Adipocyte (in vitro differentiated cells): ENCODE measurements at regions not wholly inside any gene's neighbourhood (a gene's known extent, or its start where the extent isn't known, plus 50 kb on each side); places are given as distances from the start of the nearest gene placed in this dataset.

Experiments
- DNase-seq: peaks from one replicate; pipeline ENCODE4 v3.0.0-alpha.2; 2015; ENCODE audit warnings: low read depth
- H3K27me3 ChIP-seq: replicated peaks from 2 replicates; pipeline ENCODE4 v1.7.0; 2013; ENCODE audit warnings: mild to moderate bottlenecking, low read length, moderate library complexity; ENCODE audit not compliant: control insufficient read depth, insufficient read depth
- H3K36me3 ChIP-seq: 2 replicates; pipeline ENCODE4 v1.7.0; 2013; ENCODE audit warnings: low read length, mild to moderate bottlenecking, moderate library complexity; ENCODE audit not compliant: control insufficient read depth, insufficient read depth, severe bottlenecking
- H3K4me1 ChIP-seq: 2 replicates; pipeline ENCODE4 v1.7.0; 2013; ENCODE audit warnings: mild to moderate bottlenecking, low read length, moderate library complexity; ENCODE audit not compliant: control insufficient read depth, insufficient read depth
- H3K4me3 ChIP-seq: 2 replicates; pipeline ENCODE4 v1.7.0; 2013; ENCODE audit warnings: mild to moderate bottlenecking, low read length, moderate library complexity
- H3K9ac ChIP-seq: 2 replicates; pipeline ENCODE4 v1.7.0; 2013; ENCODE audit warnings: mild to moderate bottlenecking, low read length, moderate library complexity
- H3K9me3 ChIP-seq: 2 replicates; pipeline ENCODE4 v1.7.0; 2013; ENCODE audit warnings: mild to moderate bottlenecking, low read length, moderate library complexity; ENCODE audit not compliant: control insufficient read depth

DNA sequence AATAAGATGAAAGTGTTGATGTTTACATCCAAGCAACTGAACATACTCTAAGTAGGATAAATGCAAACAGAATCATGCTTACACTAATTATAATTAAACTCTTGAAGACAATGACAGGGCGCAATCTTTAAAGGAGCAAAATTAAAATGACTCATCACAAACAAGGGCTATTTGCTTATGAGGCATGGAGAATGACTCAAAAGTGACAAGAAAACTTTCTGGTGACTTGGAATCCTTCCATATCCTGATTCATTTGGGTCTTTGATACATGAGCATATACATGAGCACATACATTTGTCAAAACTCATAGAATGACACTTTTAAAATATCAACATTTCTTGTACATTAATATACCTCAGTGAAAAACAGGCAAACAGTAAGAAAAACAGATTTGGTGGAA is 1632.3 kb downstream of the KCNT2 start:
- H3K9me3 ChIP-seq, result no peaks in the 10 kb centered on the region
- no peak overlapping the region for H3K9ac ChIP-seq
- DNase-seq, result peak; percentile 29
- H3K4me3 ChIP-seq, result no peak overlapping the region
- no peaks in the 10 kb centered on the region for H3K4me1 ChIP-seq
- no peaks in the 10 kb centered on the region for H3K27me3 ChIP-seq
- no peaks in the 10 kb centered on the region for H3K36me3 ChIP-seq

DNA sequence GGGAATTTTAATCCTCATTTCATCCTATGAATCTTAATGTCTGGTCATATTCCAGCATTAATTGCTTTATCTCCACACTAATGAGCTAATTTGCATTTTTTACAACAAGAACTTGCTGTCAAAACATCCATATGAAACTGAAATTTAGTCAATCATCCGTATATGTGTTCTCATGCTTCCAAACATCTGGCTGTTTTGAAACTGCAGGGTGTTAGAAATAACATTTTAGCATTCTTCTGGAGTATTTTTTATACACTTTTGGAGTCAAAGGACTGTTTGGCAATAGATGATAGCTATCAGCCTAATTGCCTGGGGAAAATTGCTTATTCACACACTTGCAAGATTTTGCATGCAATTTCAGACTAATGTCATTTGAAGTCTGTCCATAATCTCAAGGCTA is 1639.3 kb downstream of the KCNT2 start:
- H3K36me3 ChIP-seq, result no peaks in the 10 kb centered on the region
- no peak overlapping the region for H3K9ac ChIP-seq
- no peaks in the 10 kb centered on the region for H3K27me3 ChIP-seq
- H3K9me3 ChIP-seq, result no peaks in the 10 kb centered on the region
- H3K4me1 ChIP-seq, result no peaks in the 10 kb centered on the region
- DNase-seq, result no peak
- no peak overlapping the region for H3K4me3 ChIP-seq

DNA sequence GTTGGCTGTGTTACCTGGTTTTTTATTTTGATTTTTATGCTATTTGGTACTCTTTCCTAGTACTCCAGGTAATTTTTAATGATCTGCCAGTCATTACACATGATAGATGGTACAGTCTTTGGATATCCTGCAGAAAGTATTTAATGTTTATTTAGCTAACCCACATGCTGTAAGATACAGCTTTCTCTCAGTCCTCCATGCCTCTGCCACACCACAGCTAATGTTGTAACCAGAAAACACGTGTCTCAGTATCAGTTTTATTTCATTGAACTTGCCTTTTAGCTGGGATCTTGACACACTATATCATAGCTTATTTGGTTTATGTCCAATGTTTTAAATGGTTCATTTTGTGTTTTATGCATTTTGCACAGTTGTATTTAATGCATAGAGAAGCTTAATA is 1648.4 kb downstream of the KCNT2 start:
- Histone ChIP-seq H3K9ac (no peak overlapping the region), H3K27me3 (no peaks in the 10 kb centered on the region), H3K36me3 (no peaks in the 10 kb centered on the region), H3K9me3 (no peaks in the 10 kb centered on the region), H3K4me1 (no peaks in the 10 kb centered on the region), H3K4me3 (no peak overlapping the region)
- DNase-seq, result peak; percentile 9

DNA sequence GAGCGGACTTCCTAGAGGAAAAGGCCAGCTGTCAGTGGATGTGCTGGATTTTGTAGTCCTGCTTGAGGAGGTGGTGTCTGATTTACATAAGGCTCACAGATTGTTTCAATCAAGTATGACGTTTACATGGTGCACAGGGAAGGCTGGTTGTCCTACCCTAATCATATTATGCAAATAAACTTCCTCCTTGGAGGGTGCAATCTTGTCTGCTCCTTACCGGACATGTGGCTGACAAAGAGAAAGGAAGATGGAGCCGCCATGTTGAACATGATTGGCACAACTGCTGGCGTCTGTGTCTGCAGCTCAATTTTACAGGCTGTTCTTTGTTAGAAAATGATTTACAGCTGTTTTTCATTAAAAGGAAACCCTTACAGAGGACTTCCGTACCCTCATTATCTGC is 1656.1 kb downstream of the KCNT2 start:
- Histone ChIP-seq H3K9me3 (no peaks in the 10 kb centered on the region), H3K4me3 (no peak overlapping the region), H3K4me1 (no peaks in the 10 kb centered on the region), H3K9ac (no peak overlapping the region), H3K27me3 (no peaks in the 10 kb centered on the region), H3K36me3 (no peaks in the 10 kb centered on the region)
- peak; percentile 41 for DNase-seq

DNA sequence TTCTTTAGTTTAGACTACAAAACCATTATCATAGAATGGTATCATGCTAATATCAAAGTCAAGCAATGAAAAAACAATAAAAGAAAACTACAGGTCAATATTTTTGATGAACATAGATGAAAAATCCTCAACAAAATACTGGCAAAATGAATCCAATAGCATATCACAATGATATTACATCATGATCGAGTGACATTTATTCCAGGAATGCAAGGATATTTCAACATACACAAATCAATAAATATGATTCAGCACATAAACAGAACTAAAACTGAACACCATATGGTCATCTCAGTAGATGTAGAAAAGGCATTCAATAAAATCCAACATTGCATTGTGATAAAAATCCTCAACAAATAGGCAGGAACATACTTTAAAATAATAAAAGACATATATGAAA is 1657.7 kb downstream of the KCNT2 start:
- Histone ChIP-seq H3K9ac (no peak overlapping the region), H3K36me3 (no peaks in the 10 kb centered on the region), H3K4me1 (no peaks in the 10 kb centered on the region), H3K27me3 (no peaks in the 10 kb centered on the region), H3K4me3 (no peak overlapping the region), H3K9me3 (no peaks in the 10 kb centered on the region)
- DNase-seq, result no peak

DNA sequence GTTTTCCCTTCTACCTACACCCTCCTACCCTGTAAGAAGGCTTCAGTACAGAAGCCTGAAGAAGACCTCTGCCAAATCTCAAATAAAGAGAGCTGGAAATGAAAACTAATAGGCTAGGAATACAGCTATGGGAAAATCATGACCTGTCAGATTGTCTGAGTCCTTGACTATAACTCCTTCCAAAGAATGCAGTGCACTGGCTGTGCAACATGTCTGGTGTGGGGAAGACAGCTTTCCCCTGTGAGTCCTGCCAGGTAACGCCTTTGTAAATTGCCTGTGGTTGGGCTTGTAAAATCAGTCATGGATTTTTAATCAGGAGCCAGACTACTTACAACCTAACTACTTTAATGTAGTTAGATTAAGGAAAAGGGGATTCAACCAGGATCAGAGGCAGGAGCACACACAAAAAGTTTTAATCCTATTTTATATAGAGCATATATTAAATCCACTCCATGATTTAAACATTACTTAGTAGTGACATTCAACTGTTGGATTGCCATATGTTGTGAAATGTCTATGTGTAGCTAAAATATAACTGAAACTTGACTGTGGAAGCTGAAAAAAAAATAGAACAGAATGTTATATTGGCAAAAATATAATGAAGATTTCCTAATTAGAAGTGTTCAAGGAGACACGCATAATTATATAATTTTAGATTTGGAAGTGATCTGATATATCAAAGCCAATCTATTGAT is 1667.8 kb downstream of the KCNT2 start:
- H3K4me3 ChIP-seq, result no peak overlapping the region
- H3K9ac ChIP-seq, result no peak overlapping the region
- H3K27me3 ChIP-seq, result no peaks in the 10 kb centered on the region
- no peaks in the 10 kb centered on the region for H3K9me3 ChIP-seq
- DNase-seq, result no peak
- H3K36me3 ChIP-seq, result no peaks in the 10 kb centered on the region
- no peaks in the 10 kb centered on the region for H3K4me1 ChIP-seq

DNA sequence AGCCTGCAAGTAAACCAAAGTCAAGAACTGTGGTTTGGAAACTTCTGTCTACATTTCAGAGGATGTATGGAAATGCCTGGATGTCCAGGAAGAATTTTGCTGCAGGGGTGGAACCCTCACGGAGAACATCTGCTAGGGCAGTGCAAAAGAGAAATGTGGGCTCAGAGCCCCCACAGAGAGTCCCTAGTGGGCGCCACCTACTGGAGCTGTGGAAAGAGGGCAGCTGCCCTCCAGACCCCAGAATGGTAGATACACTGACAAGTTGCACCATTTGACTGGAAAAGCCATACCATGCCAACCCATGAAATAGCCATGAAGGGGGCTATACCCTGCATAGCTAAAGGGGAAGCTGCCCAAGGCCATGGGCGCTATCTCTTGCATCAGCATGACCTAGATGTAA is 1672.4 kb downstream of the KCNT2 start:
- Histone ChIP-seq H3K4me1 (no peaks in the 10 kb centered on the region), H3K4me3 (no peak overlapping the region), H3K9ac (no peak overlapping the region), H3K9me3 (no peaks in the 10 kb centered on the region), H3K27me3 (no peaks in the 10 kb centered on the region), H3K36me3 (no peaks in the 10 kb centered on the region)
- DNase-seq, result no peak

DNA sequence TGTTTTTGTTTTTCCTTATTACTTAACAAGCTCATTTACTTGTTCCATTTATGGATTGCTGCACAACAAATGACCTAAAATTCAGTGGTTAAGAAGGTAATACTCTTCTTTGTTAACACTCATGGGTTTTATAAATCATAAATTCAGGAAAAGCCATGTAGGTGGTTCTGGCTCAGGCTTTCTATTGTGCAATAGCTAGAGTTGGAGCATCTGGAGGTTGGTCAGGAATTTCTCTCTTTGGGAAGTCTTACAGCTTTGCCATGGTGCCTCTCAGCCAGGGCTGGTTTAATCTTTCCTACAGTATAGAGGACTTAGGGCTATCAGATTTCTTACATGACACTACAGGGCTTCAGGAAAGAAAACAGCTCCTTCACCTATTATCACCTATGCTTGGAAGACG is 1677.1 kb downstream of the KCNT2 start:
- Histone ChIP-seq H3K4me1 (no peaks in the 10 kb centered on the region), H3K9me3 (no peaks in the 10 kb centered on the region), H3K4me3 (no peak overlapping the region), H3K27me3 (no peaks in the 10 kb centered on the region), H3K9ac (no peak overlapping the region), H3K36me3 (no peaks in the 10 kb centered on the region)
- DNase-seq, result peak; percentile 51

DNA sequence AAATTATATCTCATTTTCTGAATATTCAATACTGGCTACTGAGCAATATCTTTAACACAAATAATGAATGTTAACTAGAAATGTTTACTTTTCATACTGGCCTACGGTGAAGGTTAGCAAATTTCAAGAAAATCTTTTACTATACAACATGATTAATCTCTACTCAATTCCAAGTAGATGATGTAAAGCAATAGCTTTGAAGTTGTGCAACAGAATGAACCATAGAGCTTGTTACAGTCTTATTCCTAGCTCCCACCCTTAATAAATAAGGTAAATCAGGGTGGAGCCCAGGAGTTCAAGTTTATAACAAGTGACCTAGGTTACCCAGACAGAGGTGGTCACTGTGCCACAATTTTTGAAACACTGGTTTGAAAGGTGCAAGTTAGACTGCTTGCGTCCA is 1678.1 kb downstream of the KCNT2 start:
- Histone ChIP-seq H3K4me1 (no peaks in the 10 kb centered on the region), H3K4me3 (no peak overlapping the region), H3K36me3 (no peaks in the 10 kb centered on the region), H3K27me3 (no peaks in the 10 kb centered on the region), H3K9me3 (no peaks in the 10 kb centered on the region), H3K9ac (no peak overlapping the region)
- DNase-seq, result peak; percentile 53

DNA sequence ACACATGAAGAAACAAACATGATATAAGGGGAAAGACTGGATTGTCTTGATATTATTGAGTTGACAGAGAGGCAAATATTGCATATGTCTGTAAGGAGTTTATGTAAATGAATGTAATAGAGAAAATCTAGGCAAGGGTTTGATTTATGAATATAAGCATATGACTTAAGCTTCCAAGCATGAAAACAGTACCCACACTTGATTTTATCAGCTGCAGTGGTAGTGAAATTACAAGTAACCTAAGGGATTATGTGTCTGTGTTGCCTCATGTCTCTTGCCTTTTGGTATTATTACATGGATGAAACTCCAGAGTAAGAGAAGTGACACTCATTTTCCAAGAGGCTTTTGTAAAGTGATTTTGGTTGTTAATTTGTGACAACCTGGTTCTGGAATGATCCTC is 1678.9 kb downstream of the KCNT2 start:
- no peaks in the 10 kb centered on the region for H3K27me3 ChIP-seq
- H3K9ac ChIP-seq, result no peak overlapping the region
- DNase-seq, result peak; percentile 74
- H3K4me1 ChIP-seq, result no peaks in the 10 kb centered on the region
- H3K9me3 ChIP-seq, result no peaks in the 10 kb centered on the region
- H3K4me3 ChIP-seq, result no peak overlapping the region
- no peaks in the 10 kb centered on the region for H3K36me3 ChIP-seq

DNA sequence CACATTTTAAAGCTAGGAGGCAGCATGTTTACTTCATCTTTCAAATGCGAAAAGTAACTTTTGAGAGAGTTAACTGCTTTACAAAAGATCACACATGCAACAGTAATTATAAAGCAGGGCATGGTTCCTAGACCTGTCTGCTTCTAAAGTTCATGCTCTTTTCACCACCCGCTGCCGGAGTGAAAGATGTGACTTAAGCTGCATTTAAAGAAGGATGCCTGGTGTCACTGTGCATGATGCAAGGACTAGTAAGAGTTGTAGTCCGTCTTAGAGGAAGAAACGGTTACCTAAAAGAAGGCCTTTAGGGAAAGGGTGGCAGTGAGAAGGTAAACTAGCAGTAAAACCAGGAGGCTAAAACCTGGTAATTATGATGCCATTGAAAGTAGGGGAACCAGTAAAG is 1689.1 kb downstream of the KCNT2 start:
- H3K9ac ChIP-seq, result no peak overlapping the region
- no peaks in the 10 kb centered on the region for H3K9me3 ChIP-seq
- DNase-seq, result no peak
- H3K36me3 ChIP-seq, result no peaks in the 10 kb centered on the region
- no peak overlapping the region for H3K4me3 ChIP-seq
- H3K27me3 ChIP-seq, result no peaks in the 10 kb centered on the region
- H3K4me1 ChIP-seq, result no peaks in the 10 kb centered on the region

DNA sequence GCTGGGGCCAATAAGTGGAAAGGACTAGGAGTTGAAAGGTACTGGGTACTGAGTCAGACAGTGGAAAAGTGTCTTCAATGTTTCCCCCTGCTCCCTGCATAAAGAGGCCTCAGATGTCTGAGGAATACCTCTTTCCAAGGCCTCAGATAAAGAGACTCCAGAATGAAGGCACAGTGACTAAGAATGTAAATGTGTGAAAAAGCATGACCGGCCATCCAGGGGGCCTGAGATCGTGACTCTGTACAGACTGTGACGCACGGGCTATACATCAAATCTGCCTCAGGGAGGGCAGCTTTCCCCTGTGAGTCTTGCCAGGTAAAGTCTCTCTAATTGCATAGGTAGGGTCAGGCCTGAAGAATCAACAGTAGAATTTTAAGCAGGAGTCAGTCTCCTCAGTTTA is 1690.5 kb downstream of the KCNT2 start:
- no peaks in the 10 kb centered on the region for H3K27me3 ChIP-seq
- no peaks in the 10 kb centered on the region for H3K36me3 ChIP-seq
- H3K4me3 ChIP-seq, result no peak overlapping the region
- H3K9ac ChIP-seq, result no peak overlapping the region
- no peaks in the 10 kb centered on the region for H3K9me3 ChIP-seq
- no peaks in the 10 kb centered on the region for H3K4me1 ChIP-seq
- no peak for DNase-seq
